ENCODE measurements at regions not wholly inside any gene's neighbourhood (a gene's known extent, or its start where the extent isn't known, plus 50 kb on each side); places are given as distances from the start of the nearest gene placed in this dataset.

DNA sequence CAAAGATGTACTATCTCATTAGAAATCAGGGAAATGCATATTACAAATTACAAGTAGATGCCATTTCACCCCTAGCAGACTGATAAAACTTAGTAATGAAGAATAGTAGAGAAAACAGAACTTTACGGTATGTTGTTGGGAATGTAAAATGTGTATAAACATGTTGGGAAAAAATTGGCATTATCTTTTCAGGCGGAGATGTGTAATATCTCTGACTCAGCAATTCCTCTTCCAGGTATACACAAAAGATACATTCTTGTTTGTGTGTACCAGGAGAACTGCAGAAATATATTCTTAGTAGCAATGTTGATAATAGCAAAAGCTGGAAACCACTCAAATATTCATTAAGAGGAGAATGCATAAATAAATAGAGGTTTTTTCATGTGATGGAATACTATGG lies 204.5 kb downstream of the LPIN1 start:
- TF ChIP-seq, protein P1, sequence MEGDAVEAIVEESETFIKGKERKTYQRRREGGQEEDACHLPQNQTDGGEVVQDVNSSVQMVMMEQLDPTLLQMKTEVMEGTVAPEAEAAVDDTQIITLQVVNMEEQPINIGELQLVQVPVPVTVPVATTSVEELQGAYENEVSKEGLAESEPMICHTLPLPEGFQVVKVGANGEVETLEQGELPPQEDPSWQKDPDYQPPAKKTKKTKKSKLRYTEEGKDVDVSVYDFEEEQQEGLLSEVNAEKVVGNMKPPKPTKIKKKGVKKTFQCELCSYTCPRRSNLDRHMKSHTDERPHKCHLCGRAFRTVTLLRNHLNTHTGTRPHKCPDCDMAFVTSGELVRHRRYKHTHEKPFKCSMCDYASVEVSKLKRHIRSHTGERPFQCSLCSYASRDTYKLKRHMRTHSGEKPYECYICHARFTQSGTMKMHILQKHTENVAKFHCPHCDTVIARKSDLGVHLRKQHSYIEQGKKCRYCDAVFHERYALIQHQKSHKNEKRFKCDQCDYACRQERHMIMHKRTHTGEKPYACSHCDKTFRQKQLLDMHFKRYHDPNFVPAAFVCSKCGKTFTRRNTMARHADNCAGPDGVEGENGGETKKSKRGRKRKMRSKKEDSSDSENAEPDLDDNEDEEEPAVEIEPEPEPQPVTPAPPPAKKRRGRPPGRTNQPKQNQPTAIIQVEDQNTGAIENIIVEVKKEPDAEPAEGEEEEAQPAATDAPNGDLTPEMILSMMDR (IDR thresholded peaks at IDR 0.05; ENCODE audit: low read depth, low read length, poor library complexity, severe bottlenecking), result no peak
- no peak for TF ChIP-seq EZH2phosphoT487 (IDR thresholded peaks at IDR 0.05; ENCODE audit: borderline replicate concordance, low read length)
